GM12864 (cell line): ENCODE measurements at regions not wholly inside any gene's neighbourhood (a gene's known extent, or its start where the extent isn't known, plus 50 kb on each side); places are given as distances from the start of the nearest gene placed in this dataset.
"Not testable (repeated sequence)": the region's sequence is repeated elsewhere in the genome, so short reads cannot be mapped to it uniquely, and the experiment has no call there.

Experiments used
- DNase-seq: peaks from one replicate; pipeline ENCODE4 v3.0.0-alpha.2; 2011; ENCODE audit warnings: low read depth
- H3K4me3 ChIP-seq: 2 replicates; pipeline ENCODE4 v1.5.1; 2011; ENCODE audit warnings: mild to moderate bottlenecking, low read depth, low read length, control low read depth
- CTCF ChIP-seq: IDR thresholded peaks from 2 replicates; pipeline ENCODE4 v1.5.1; 2011; ENCODE audit warnings: low read depth, mild to moderate bottlenecking, moderate library complexity, low read length, control low read depth, inconsistent platforms; ENCODE audit errors: missing control alignments

GRCh38 chr3:197459571-197459970 is 96.2 kb downstream of the BDH1 start:
- DNase-seq, H3K4me3 ChIP-seq: not testable (repeated sequence)

- H3K4me3 ChIP-seq: no peak overlapping the region
- TF ChIP-seq CTCF: no peak
- no peak for DNase-seq
Measured at GRCh38 chr3:197458906-197459470, 96.8 kb downstream of the BDH1 start.

GRCh38 chr3:197458179-197458707 is 97.5 kb downstream of the BDH1 start:
- no peak for DNase-seq
- H3K4me3 ChIP-seq: no peak overlapping the region
- TF ChIP-seq CTCF: peak; percentile 86

- DNase-seq: no peak
- no peak for TF ChIP-seq CTCF
- peak overlapping the region; percentile 67 for H3K4me3 ChIP-seq
Measured at GRCh38 chr3:197456261-197457091, 99.3 kb downstream of the BDH1 start.

GRCh38 chr3:197454841-197455240 is 100.9 kb downstream of the BDH1 start:
- not testable (repeated sequence) for DNase-seq, H3K4me3 ChIP-seq

- H3K4me3 ChIP-seq: no peak overlapping the region
- TF ChIP-seq CTCF: peak; percentile 47
- no peak for DNase-seq
Measured at GRCh38 chr3:197454014-197454413, 101.8 kb downstream of the BDH1 start.

GRCh38 chr3:197450810-197451209 is 105.0 kb downstream of the BDH1 start:
- TF ChIP-seq CTCF: no peak
- DNase-seq: no peak

GRCh38 chr3:197450308-197450707 is 105.5 kb downstream of the BDH1 start:
- no peak for DNase-seq
- no peak for TF ChIP-seq CTCF
- no peak overlapping the region for H3K4me3 ChIP-seq

More at GRCh38 chr3:197450810-197451209, 105.0 kb downstream of the BDH1 start:
- H3K4me3 ChIP-seq: no peak overlapping the region

GRCh38 chr3:197449181-197449580 is 106.6 kb downstream of the BDH1 start:
- H3K4me3 ChIP-seq, DNase-seq: not testable (repeated sequence)

GRCh38 chr3:197447781-197448180 is 108.0 kb downstream of the BDH1 start:
- H3K4me3 ChIP-seq, DNase-seq: not testable (repeated sequence)
